ENCODE measurements at regions not wholly inside any gene's neighbourhood (a gene's known extent, or its start where the extent isn't known, plus 50 kb on each side); places are given as distances from the start of the nearest gene placed in this dataset.

- no peak for DNase-seq
These were observed 742.6 kb downstream of the FAT4 start for GRCh38 chr4:126057371-126057770.

GRCh38 chr4:126058596-126058995, 743.8 kb downstream of the FAT4 start:
- DNase-seq, result no peak

- no peak for DNase-seq
These were observed 746.9 kb downstream of the FAT4 start for GRCh38 chr4:126061655-126062054.

GRCh38 chr4:126065016-126065415, 750.3 kb downstream of the FAT4 start:
- no peak for DNase-seq

GRCh38 chr4:126071346-126072333, 756.9 kb downstream of the FAT4 start:
- DNase-seq, result no peak

GRCh38 chr4:126081336-126081735, 766.6 kb downstream of the FAT4 start:
- DNase-seq, result no peak

- DNase-seq, result no peak
These were observed 771.3 kb downstream of the FAT4 start for GRCh38 chr4:126086041-126086440.

GRCh38 chr4:126087101-126087500, 772.3 kb downstream of the FAT4 start:
- DNase-seq, result no peak

- no peak for DNase-seq
These were observed 782.5 kb downstream of the FAT4 start for GRCh38 chr4:126097155-126097799.

GRCh38 chr4:126106658-126107057, 791.9 kb downstream of the FAT4 start:
- DNase-seq, result no peak

- no peak for DNase-seq
These were observed 795.1 kb downstream of the FAT4 start for GRCh38 chr4:126109836-126110235.

GRCh38 chr4:126113058-126113457, 798.3 kb downstream of the FAT4 start:
- no peak for DNase-seq

- no peak for DNase-seq
These were observed 809.0 kb downstream of the FAT4 start for GRCh38 chr4:126123611-126124325.

- DNase-seq, result no peak
These were observed 810.1 kb downstream of the FAT4 start for GRCh38 chr4:126124818-126125217.

GRCh38 chr4:126130215-126130614, 815.5 kb downstream of the FAT4 start:
- no peak for DNase-seq

GRCh38 chr4:126136922-126137781, 822.4 kb downstream of the FAT4 start:
- DNase-seq, result no peak

GRCh38 chr4:126137782-126138170, 823.0 kb downstream of the FAT4 start:
- no peak for DNase-seq

GRCh38 chr4:126144543-126145237, 829.9 kb downstream of the FAT4 start:
- no peak for DNase-seq

- DNase-seq, result no peak
These were observed 853.7 kb downstream of the FAT4 start for GRCh38 chr4:126168484-126168883.

- DNase-seq, result no peak
These were observed 857.4 kb downstream of the FAT4 start for GRCh38 chr4:126172126-126172525.

GRCh38 chr4:126174627-126175026, 859.9 kb downstream of the FAT4 start:
- no peak for DNase-seq

GRCh38 chr4:126180642-126181041, 865.9 kb downstream of the FAT4 start:
- DNase-seq, result no peak
